HUDEP-2 (cell line): ENCODE measurements at regions not wholly inside any gene's neighbourhood (a gene's known extent, or its start where the extent isn't known, plus 50 kb on each side); places are given as distances from the start of the nearest gene placed in this dataset.

ENCODE experiments used
- DNase-seq, 76 experiments: peaks; one replicate each; lab custom pipeline; 2025; ENCODE audit not compliant: unreplicated experiment in 76 of 76; lab: John Stamatoyannopoulos, UW

- DNase-seq, result no peak
Observed at GRCh38 chr1:57474137-57474750, 50.4 kb upstream of the DAB1 start.
